Neural cell (in vitro differentiated cells): ENCODE measurements at regions not wholly inside any gene's neighbourhood (a gene's known extent, or its start where the extent isn't known, plus 50 kb on each side); places are given as distances from the start of the nearest gene placed in this dataset.

ENCODE experiments used
- H2AFZ ChIP-seq: fragments of 200-600, 300-800 bp; sonication (generic), shearing (Covaris generic); 2 replicates; pipeline ENCODE4 v1.6.0; 2014; ENCODE audit warnings: low read depth, mild to moderate bottlenecking, antibody characterized with exemption, low read length, moderate library complexity
- H3F3A ChIP-seq: fragments of 200-600 bp; shearing (Covaris generic); 2 replicates; pipeline ENCODE4 v1.6.1; 2016; ENCODE audit warnings: mild to moderate bottlenecking, moderate library complexity, mixed read lengths, antibody characterized with exemption, low read length; ENCODE audit not compliant: insufficient read depth, poor library complexity, severe bottlenecking
- H3K27ac ChIP-seq: fragments of 200-600, 300-800 bp; sonication (generic), shearing (Covaris generic); 2 replicates; pipeline ENCODE4 v1.5.1; 2014; ENCODE audit warnings: mild to moderate bottlenecking, low read length, moderate library complexity
- H3K27me3 ChIP-seq: fragments of 300-800, 200-600 bp; sonication (generic), shearing (Covaris generic); 2 replicates; pipeline ENCODE4 v1.6.0; 2014; ENCODE audit warnings: mild to moderate bottlenecking, low read depth, low read length, moderate library complexity; ENCODE audit not compliant: insufficient read depth
- H3K36me3 ChIP-seq: fragments of 300-800, 200-600 bp; sonication (generic), shearing (Covaris generic); 2 replicates; pipeline ENCODE4 v1.5.1; 2014; ENCODE audit warnings: mild to moderate bottlenecking, antibody characterized with exemption, low read length, moderate library complexity; ENCODE audit not compliant: insufficient read depth
- H3K4me2 ChIP-seq: fragments of 300-800, 200-600 bp; sonication (generic), shearing (Covaris generic); 2 replicates; pipeline ENCODE4 v1.6.0; 2014; ENCODE audit warnings: mild to moderate bottlenecking, low read length
- H3K4me3 ChIP-seq: fragments of 300-800, 200-600 bp; sonication (generic), shearing (Covaris generic); 2 replicates; pipeline ENCODE4 v1.5.1; 2014; ENCODE audit warnings: mild to moderate bottlenecking, low read length, moderate library complexity
- H3K79me2 ChIP-seq: fragments of 200-600 bp; shearing (Covaris generic); replicated peaks from 2 replicates; pipeline ENCODE4 v1.6.0; 2014; ENCODE audit warnings: mild to moderate bottlenecking, low read length, moderate library complexity; ENCODE audit not compliant: insufficient read depth
- H3K9ac ChIP-seq: fragments of 300-800, 200-600 bp; sonication (generic), shearing (Covaris generic); 2 replicates; pipeline ENCODE4 v1.6.1; 2016; ENCODE audit warnings: mild to moderate bottlenecking, low read length, mixed read lengths
- H3K9me2 ChIP-seq: fragments of 200-600 bp; shearing (Covaris generic); 2 replicates; pipeline ENCODE4 v1.6.1; 2016; ENCODE audit warnings: mild to moderate bottlenecking, low read length, mixed read lengths; ENCODE audit not compliant: insufficient read depth
- H3K9me3 ChIP-seq: fragments of 200-600, 300-800 bp; sonication (generic), shearing (Covaris generic); 2 replicates; pipeline ENCODE4 v1.6.1; 2016; ENCODE audit warnings: mild to moderate bottlenecking, mixed run types, low read length, moderate library complexity, mixed read lengths
- H4K20me1 ChIP-seq: fragments of 200-600 bp; shearing (Covaris generic); 2 replicates; pipeline ENCODE4 v1.6.1; 2016; ENCODE audit warnings: mild to moderate bottlenecking, mixed run types; ENCODE audit not compliant: insufficient read depth
- EP300 ChIP-seq: fragments of 450-650 bp; conservative IDR thresholded peaks from 2 replicates; pipeline ENCODE4 v1.6.1; 2014; ENCODE audit warnings: antibody characterized with exemption, mild to moderate bottlenecking, moderate library complexity; ENCODE audit not compliant: poor library complexity, severe bottlenecking
- EZH2 ChIP-seq: fragments of 200-600, 300-800 bp; shearing (Covaris generic), sonication (generic); IDR thresholded peaks from 2 replicates; pipeline ENCODE4 v1.6.1; 2014; ENCODE audit warnings: antibody characterized with exemption, low read length, borderline replicate concordance, mild to moderate bottlenecking; ENCODE audit not compliant: insufficient read depth, poor library complexity, severe bottlenecking
- MXI1 ChIP-seq: fragments of 450-650 bp; conservative IDR thresholded peaks from 2 replicates; pipeline ENCODE4 v1.6.1; 2014; ENCODE audit warnings: antibody characterized with exemption, mild to moderate bottlenecking; ENCODE audit not compliant: poor library complexity, severe bottlenecking
- POLR2AphosphoS5 ChIP-seq: IDR thresholded peaks from 2 replicates; pipeline ENCODE4 v1.6.1; 2012
- RAD21 ChIP-seq: fragments of 450-650 bp; conservative IDR thresholded peaks from 2 replicates; pipeline ENCODE4 v1.6.1; 2014; ENCODE audit warnings: antibody characterized with exemption, mild to moderate bottlenecking, moderate library complexity
- SMC3 ChIP-seq: fragments of 450-650 bp; conservative IDR thresholded peaks from 2 replicates; pipeline ENCODE4 v1.6.1; 2014; ENCODE audit warnings: antibody characterized with exemption, mild to moderate bottlenecking, moderate library complexity; ENCODE audit not compliant: poor library complexity
- TAF1 ChIP-seq: IDR thresholded peaks from 2 replicates; pipeline ENCODE4 v1.6.1; 2012; ENCODE audit warnings: low read depth
- TF ChIP-seq, protein P1 (sequence below): IDR thresholded peaks from 2 replicates; pipeline ENCODE4 v1.6.1; 2012; ENCODE audit warnings: borderline replicate concordance
- TF ChIP-seq, protein P2 (sequence below): fragments of 450-650 bp; IDR thresholded peaks from 2 replicates; pipeline ENCODE4 v1.5.1; 2014; ENCODE audit warnings: antibody characterized with exemption, mild to moderate bottlenecking, moderate library complexity; ENCODE audit not compliant: poor library complexity, severe bottlenecking

DNA sequence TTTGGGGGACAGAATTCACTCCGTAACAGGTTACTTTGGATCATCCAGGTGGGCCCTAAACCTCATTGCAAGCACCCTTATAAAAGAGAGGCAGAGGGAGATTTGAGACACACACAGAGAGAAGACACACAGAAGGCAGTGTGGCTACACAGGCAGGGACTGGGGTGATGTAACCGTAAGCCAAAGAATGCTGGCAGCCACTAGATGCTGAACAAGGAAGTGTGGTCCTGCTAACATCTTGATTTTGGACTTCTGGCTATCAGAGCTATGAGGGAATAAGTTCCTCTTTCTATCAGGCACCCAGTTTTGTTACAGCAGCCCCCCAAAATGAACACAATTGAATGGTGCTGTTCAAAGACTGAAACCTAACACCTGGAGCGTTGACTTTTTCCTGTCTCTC is 191.3 kb upstream of the MYLIP start:
- no peaks in the 10 kb centered on the region for H3F3A ChIP-seq
- H3K9me2 ChIP-seq = no peaks in the 10 kb centered on the region
- no peaks in the 10 kb centered on the region for H4K20me1 ChIP-seq
- H3K9me3 ChIP-seq = no peaks in the 10 kb centered on the region
- H3K27ac ChIP-seq = no peak overlapping the region
- no peak overlapping the region for H3K4me3 ChIP-seq
- H3K36me3 ChIP-seq = no peaks in the 10 kb centered on the region
- TF ChIP-seq, protein P1, sequence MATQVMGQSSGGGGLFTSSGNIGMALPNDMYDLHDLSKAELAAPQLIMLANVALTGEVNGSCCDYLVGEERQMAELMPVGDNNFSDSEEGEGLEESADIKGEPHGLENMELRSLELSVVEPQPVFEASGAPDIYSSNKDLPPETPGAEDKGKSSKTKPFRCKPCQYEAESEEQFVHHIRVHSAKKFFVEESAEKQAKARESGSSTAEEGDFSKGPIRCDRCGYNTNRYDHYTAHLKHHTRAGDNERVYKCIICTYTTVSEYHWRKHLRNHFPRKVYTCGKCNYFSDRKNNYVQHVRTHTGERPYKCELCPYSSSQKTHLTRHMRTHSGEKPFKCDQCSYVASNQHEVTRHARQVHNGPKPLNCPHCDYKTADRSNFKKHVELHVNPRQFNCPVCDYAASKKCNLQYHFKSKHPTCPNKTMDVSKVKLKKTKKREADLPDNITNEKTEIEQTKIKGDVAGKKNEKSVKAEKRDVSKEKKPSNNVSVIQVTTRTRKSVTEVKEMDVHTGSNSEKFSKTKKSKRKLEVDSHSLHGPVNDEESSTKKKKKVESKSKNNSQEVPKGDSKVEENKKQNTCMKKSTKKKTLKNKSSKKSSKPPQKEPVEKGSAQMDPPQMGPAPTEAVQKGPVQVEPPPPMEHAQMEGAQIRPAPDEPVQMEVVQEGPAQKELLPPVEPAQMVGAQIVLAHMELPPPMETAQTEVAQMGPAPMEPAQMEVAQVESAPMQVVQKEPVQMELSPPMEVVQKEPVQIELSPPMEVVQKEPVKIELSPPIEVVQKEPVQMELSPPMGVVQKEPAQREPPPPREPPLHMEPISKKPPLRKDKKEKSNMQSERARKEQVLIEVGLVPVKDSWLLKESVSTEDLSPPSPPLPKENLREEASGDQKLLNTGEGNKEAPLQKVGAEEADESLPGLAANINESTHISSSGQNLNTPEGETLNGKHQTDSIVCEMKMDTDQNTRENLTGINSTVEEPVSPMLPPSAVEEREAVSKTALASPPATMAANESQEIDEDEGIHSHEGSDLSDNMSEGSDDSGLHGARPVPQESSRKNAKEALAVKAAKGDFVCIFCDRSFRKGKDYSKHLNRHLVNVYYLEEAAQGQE = no peak
- no peak for TF ChIP-seq RAD21
- no peak for TF ChIP-seq TAF1
- TF ChIP-seq MXI1 = no peak
- TF ChIP-seq EP300 = no peak
- TF ChIP-seq SMC3 = no peak
- TF ChIP-seq, protein P2, sequence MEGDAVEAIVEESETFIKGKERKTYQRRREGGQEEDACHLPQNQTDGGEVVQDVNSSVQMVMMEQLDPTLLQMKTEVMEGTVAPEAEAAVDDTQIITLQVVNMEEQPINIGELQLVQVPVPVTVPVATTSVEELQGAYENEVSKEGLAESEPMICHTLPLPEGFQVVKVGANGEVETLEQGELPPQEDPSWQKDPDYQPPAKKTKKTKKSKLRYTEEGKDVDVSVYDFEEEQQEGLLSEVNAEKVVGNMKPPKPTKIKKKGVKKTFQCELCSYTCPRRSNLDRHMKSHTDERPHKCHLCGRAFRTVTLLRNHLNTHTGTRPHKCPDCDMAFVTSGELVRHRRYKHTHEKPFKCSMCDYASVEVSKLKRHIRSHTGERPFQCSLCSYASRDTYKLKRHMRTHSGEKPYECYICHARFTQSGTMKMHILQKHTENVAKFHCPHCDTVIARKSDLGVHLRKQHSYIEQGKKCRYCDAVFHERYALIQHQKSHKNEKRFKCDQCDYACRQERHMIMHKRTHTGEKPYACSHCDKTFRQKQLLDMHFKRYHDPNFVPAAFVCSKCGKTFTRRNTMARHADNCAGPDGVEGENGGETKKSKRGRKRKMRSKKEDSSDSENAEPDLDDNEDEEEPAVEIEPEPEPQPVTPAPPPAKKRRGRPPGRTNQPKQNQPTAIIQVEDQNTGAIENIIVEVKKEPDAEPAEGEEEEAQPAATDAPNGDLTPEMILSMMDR = no peak
- no peak for TF ChIP-seq POLR2AphosphoS5
- no peak for TF ChIP-seq EZH2
- no peaks in the 10 kb centered on the region for H3K79me2 ChIP-seq
- H3K9ac ChIP-seq = no peak overlapping the region
- no peak overlapping the region for H2AFZ ChIP-seq
- no peaks in the 10 kb centered on the region for H3K27me3 ChIP-seq
- no peak overlapping the region for H3K4me2 ChIP-seq

DNA sequence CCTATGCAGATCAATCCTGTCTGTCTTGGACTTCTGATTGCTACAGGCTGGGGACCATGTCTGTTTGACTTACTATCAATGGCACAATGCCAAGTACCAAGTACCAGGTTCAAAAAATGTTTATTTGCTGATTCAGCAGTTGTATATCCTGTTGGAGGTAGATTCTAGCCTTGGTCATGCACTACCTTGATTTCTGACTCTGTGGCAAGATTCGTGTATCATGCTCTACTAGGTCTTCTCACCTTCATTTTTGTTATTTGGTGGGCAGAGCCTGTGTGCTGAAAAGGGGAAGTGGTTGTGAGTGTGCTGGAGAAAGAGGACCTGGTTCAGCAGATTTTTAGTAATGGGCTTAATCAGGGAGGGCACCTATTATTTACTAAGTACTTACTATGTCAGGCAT is 192.4 kb upstream of the MYLIP start:
- Histone ChIP-seq H3K9me3 (no peaks in the 10 kb centered on the region), H3K4me2 (no peak overlapping the region), H2AFZ (no peak overlapping the region), H3K9ac (no peak overlapping the region), H3K4me3 (no peak overlapping the region), H3K27me3 (no peaks in the 10 kb centered on the region), H3F3A (no peaks in the 10 kb centered on the region), H3K36me3 (no peaks in the 10 kb centered on the region), H3K79me2 (no peaks in the 10 kb centered on the region), H3K27ac (no peak overlapping the region), H4K20me1 (no peaks in the 10 kb centered on the region), H3K9me2 (no peaks in the 10 kb centered on the region)
- TF ChIP-seq SMC3 = no peak
- TF ChIP-seq, protein P2 = no peak
- no peak for TF ChIP-seq TAF1
- TF ChIP-seq EP300 = no peak
- no peak for TF ChIP-seq RAD21
- no peak for TF ChIP-seq EZH2
- TF ChIP-seq, protein P1 = no peak
- TF ChIP-seq MXI1 = no peak
- no peak for TF ChIP-seq POLR2AphosphoS5
